HG03439 (cell line): ENCODE measurements at regions not wholly inside any gene's neighbourhood (a gene's known extent, or its start where the extent isn't known, plus 50 kb on each side); places are given as distances from the start of the nearest gene placed in this dataset.
"Not testable (repeated sequence)": the region's sequence is repeated elsewhere in the genome, so short reads cannot be mapped to it uniquely, and the experiment has no call there.

Source experiments
- ATAC-seq: cut with Tn5 transposase; IDR thresholded peaks from one replicate; pipeline ENCODE4 v1.9.1; 2021; ENCODE audit warnings: mild to moderate bottlenecking, moderate library complexity; ENCODE audit not compliant: unreplicated experiment

DNA sequence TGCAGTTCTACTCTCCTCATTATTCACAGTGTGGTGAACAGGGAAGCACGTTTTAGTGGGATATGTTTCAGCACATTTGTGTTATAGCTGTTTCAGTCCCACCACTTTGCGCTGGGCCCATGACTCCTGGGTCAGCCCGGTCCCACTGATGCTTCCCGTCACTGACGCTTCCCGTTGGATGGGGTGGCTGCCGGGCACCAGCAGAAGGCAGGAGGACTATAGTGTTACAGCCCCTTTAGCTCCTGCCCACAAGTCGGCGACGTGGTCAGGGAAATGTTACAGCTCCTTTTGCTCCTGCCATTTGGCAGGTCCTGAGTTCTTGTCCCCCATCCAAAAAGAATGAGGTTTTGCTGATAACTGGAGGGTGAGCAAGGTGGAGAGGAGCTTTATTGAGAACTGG lies 732.2 kb downstream of the NR4A2 start:
- no peak for ATAC-seq

GRCh38 chr2:155599834-155600233 lies 732.7 kb downstream of the NR4A2 start:
- no peak for ATAC-seq

DNA sequence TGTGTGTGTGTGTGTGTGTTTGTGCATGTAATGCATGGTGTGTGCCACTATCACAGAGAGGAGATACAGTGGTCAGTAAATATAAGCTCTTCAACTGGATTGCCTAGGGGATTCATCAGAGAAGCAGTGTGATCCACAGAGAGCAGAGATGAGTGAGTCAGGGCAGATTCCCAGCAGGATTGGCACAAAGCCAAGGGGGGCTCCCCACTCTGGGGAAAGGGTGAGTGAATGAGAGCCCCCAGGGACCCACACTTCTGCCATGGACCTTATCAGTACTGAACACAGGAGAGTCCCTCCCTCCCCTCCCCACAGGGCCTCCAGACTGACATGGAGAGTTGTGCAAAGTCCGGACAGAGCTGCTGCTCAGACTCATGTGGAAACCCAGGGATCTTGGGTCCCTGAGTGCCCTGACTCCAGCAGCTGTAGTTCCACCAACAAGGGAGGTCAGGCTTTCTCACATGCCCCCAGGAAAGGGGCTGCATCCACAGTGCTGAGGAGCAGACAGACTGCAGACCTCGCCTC lies 748.8 kb downstream of the NR4A2 start:
- no peak for ATAC-seq

DNA sequence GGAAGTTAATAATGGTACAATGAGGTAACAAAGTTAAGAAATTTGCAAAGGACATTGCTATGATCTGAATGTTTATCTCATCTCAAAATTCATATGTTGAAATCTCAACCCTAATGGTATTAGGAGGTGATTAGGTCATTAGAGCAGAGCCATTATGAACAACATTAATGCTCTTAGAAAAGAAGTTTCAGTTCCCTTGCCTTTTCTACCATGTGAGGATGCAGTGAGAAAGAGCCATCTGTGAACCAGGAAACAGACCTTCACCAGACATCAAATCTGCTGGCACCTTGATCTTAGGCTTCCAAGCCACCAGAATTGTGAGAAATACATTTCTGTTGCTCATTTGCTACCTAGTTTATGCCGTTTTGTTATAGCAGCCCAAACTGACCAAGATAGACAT lies 757.6 kb downstream of the NR4A2 start:
- ATAC-seq: no peak

DNA sequence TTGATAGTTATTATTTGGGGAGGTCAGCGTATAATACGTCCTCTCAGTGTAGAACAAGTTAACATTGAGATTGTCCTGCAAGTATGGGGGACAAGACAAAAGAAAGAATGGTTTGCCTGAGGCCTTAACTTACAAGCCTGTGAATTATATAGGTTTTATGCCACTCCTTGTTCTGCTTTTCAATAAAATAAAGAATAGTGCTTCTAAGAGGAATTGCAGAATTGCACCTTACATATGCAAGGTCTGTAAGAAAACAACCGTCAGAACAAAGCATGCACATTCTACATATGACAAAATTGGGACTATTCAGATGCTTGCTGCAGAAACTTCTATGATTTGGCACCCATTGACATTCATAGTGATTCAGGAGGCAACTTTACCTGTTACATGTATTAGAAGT lies 785.0 kb downstream of the NR4A2 start:
- ATAC-seq: no peak

DNA sequence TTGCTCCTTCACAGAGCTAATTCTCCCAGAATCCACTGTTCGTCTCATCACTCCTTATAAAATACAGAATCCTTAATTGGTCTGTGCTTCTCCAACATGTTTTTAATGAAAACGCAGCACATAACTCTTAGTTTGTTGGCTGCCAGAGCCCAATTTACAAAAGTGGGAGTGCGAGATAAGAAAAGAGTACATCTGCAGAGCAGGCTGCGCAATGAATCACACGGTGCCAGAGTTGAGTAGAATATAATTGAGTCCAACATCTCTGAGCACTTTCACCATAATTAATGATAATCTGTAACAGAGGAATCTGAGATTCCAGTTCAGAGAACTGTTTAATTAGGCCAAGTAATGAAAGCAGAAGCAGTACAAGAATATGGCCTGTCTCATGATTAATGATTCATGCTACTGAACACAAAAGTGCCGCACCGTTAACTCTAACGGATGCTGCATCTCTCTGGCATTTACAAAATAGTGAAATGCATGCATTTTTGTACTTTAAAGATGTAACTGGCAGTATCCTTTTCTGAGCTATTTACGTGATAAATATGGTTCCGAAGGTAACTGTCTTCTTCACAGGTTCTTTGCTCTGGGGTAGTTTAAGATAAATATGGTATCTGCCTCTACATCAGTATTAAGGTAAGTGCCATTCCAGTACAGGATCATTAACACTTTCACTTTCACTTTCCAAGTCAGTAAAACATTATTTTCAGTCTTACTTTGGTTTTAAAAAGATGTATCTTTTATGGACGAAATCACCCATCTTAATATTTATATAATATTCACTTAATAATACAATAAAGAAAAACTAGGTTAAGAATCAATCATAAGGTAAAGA lies 785.6 kb downstream of the NR4A2 start:
- ATAC-seq: no peak

DNA sequence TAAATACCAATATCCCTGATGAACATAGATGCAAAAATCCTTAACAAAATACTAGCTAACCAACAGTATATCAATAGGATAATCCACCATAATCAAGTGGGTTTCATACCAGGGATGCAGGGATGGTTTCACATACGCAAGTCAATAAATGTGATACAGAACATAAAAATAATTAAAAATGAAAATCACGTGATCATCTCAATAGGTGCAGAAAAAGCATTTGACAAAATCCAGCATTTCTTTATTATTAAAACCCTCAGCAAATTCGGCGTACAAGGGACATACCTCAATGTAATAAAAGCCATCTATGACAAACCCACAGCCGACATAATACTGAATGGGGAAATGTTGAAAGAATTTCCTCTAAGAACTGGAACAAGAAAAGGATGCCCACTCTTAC lies 793.5 kb downstream of the NR4A2 start:
- not testable (repeated sequence) for ATAC-seq

- no peak for ATAC-seq
Measured at GRCh38 chr2:155528034-155528433, 804.5 kb downstream of the NR4A2 start.

DNA sequence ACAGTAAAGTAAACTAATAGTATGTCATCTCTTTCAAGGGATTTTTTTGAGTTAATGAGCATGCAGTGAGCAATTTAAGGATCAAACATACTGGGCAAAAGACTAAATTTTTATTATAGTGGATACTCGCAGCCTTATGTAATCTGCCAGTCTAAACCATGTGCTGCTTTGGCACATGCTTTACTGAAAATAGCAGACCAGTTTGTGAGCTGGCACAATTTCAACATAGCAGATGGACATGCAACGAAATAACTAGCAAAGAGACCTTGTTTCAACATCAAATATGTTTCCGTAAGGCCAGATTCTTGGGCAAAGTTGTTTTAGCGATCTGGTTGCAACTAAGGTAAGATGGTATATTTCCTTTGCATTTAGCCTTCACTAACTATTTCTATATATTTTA lies 807.3 kb downstream of the NR4A2 start:
- no peak for ATAC-seq

GRCh38 chr2:155519529-155520130 lies 812.9 kb downstream of the NR4A2 start:
- ATAC-seq: no peak

DNA sequence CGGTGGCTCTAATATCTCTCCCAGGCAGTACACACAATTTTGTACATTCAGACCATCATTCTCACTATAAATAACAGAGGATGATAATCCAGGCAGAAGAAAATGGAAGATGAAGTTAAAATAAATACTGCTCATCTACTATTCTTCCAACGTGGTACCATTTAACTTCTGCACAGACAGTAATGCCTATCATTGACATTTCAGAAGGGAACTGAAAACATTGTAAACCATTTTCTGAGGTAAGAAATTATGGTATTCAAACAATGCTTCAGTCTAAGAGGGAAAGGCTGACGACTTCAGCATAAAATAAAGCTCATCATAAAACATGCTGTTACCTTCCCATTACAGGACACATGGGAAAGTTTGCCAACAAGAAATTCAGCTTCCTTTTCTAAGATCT lies 814.4 kb downstream of the NR4A2 start:
- ATAC-seq: no peak

DNA sequence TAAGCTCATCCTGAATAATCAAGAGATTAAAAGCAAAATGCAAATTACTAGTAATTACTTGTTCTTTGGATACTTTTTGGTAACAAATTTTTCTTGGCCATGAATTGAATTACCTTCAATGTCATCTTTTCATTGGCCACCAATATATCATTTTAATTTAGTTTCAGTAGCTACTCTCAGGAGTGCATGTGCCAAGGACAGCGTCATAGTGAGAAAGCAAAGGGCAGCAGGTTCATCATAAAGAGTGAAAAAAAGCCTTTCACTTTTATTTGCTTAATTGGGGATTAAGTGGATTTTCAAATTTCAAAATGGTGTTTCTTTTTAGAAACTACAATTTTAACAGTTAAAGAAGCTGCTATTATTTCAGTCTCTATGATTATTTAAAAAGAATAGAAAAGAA lies 815.2 kb downstream of the NR4A2 start:
- ATAC-seq: no peak

GRCh38 chr2:155513248-155513647 lies 814.8 kb downstream of the KCNJ3 start:
- ATAC-seq: no peak

- no peak for ATAC-seq
Measured at GRCh38 chr2:155502766-155503165, 804.3 kb downstream of the KCNJ3 start.

GRCh38 chr2:155498106-155498505 lies 799.6 kb downstream of the KCNJ3 start:
- no peak for ATAC-seq

GRCh38 chr2:155494744-155495143 lies 796.2 kb downstream of the KCNJ3 start:
- no peak for ATAC-seq

GRCh38 chr2:155485141-155485842 lies 786.8 kb downstream of the KCNJ3 start:
- ATAC-seq: no peak

- no peak for ATAC-seq
Measured at GRCh38 chr2:155481141-155481540, 782.6 kb downstream of the KCNJ3 start.

DNA sequence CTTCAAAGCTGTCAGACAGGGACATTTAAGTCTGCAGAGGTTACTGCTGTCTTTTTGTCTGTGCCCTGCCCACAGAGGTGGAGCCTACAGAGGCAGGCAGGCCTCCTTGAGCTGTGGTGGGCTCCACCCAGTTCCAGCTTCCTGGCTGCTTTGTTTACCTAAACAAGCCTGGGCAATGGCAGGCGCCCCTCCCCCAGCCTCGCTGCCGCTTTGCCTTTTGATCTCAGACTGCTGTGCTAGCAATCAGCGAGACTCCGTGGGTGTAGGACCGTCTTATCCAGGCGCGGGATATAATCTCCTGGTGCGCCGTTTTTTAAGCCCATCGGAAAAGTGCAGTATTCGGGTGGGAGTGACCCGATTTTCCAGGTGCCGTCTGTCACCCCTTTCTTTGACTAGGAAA lies 773.5 kb downstream of the KCNJ3 start:
- ATAC-seq: not testable (repeated sequence)

- ATAC-seq: no peak
Measured at GRCh38 chr2:155456222-155456621, 757.7 kb downstream of the KCNJ3 start.

DNA sequence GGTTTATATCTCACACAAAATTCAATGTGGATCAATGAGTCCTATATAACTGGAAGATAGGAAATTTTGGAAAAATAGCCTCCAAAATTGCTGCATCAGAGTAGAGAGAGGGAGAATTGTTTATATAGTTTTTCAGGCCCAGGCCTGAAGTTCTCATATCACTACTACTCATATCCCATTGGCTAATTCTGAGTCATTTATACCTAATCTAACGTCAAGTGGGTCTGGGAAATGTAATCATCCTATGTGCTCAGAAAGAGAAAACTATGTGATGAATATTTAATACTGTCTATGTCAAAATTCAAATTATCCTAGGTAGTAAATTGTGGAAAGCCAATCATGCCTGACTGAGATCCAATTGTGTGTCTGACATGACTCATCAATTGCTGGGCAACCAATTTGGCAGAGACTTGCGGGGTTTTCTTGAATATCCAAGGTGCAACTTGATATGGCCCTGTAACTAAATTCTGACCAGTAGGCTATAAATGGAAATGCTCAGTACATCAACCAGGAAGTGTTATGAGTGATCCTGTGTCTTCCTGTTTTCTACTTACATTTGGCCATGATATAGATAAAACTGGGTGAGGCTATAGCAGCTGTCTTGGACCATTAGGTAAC lies 744.4 kb downstream of the KCNJ3 start:
- no peak for ATAC-seq
